ENCODE measurements at regions not wholly inside any gene's neighbourhood (a gene's known extent, or its start where the extent isn't known, plus 50 kb on each side); places are given as distances from the start of the nearest gene placed in this dataset.

DNA sequence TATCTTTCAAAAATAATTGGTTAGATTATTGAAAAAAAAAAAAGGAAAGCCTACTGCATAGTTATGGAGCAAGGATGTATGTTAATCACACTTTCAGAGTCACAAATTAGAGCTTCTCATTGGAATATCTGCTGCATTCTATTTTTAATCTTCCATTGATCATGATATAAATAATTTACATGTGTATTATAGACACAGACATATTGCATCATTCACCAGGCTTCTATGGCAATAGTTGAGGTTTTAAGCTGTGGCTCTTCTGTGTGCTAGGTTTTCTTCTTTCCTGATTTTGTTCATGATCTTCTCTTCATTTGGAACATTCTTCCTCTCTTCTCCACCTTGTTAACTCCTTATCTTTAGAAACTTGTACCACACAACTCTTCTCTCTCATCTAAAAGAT lies 123.2 kb upstream of the HMCN1 start:
- DNase-seq (ENCODE audit: low spot score in 2 of 2, unreplicated experiment in 2 of 2), result no peak
- no peaks in the 10 kb centered on the region for H3K27me3 Mint-ChIP-seq (ENCODE audit: low read depth)
- H3K9me3 Mint-ChIP-seq, result peaks cover 29% of the 10 kb centered on the region
- H3K36me3 Mint-ChIP-seq, result peaks cover 4% of the 10 kb centered on the region
- no peak overlapping the region for H3K27ac Mint-ChIP-seq
- H3K4me3 Mint-ChIP-seq, result no peak overlapping the region
- TF ChIP-seq, protein P1, sequence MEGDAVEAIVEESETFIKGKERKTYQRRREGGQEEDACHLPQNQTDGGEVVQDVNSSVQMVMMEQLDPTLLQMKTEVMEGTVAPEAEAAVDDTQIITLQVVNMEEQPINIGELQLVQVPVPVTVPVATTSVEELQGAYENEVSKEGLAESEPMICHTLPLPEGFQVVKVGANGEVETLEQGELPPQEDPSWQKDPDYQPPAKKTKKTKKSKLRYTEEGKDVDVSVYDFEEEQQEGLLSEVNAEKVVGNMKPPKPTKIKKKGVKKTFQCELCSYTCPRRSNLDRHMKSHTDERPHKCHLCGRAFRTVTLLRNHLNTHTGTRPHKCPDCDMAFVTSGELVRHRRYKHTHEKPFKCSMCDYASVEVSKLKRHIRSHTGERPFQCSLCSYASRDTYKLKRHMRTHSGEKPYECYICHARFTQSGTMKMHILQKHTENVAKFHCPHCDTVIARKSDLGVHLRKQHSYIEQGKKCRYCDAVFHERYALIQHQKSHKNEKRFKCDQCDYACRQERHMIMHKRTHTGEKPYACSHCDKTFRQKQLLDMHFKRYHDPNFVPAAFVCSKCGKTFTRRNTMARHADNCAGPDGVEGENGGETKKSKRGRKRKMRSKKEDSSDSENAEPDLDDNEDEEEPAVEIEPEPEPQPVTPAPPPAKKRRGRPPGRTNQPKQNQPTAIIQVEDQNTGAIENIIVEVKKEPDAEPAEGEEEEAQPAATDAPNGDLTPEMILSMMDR (IDR thresholded peaks at IDR 0.05; ENCODE audit: unreplicated experiment), result no peak
- no peaks in the 10 kb centered on the region for H3K4me1 Mint-ChIP-seq

GRCh38 chr1:185608177-185608576 lies 126.0 kb upstream of the HMCN1 start:
- H3K36me3 Mint-ChIP-seq, result no peaks in the 10 kb centered on the region
- H3K27me3 Mint-ChIP-seq (ENCODE audit: low read depth), result no peaks in the 10 kb centered on the region
- peaks cover 9% of the 10 kb centered on the region for H3K9me3 Mint-ChIP-seq
- H3K4me1 Mint-ChIP-seq, result no peaks in the 10 kb centered on the region
- no peak for DNase-seq (ENCODE audit: low spot score in 2 of 2, unreplicated experiment in 2 of 2)
- no peak overlapping the region for H3K4me3 Mint-ChIP-seq
- no peak overlapping the region for H3K27ac Mint-ChIP-seq
- TF ChIP-seq, protein P1 (IDR thresholded peaks at IDR 0.05; ENCODE audit: unreplicated experiment), result no peak

- TF ChIP-seq, protein P1 (IDR thresholded peaks at IDR 0.05; ENCODE audit: unreplicated experiment), result no peak
- H3K9me3 Mint-ChIP-seq, result no peaks in the 10 kb centered on the region
- H3K4me1 Mint-ChIP-seq, result no peaks in the 10 kb centered on the region
- no peaks in the 10 kb centered on the region for H3K27me3 Mint-ChIP-seq (ENCODE audit: low read depth)
- no peak for DNase-seq (ENCODE audit: low spot score in 2 of 2, unreplicated experiment in 2 of 2)
- no peak overlapping the region for H3K27ac Mint-ChIP-seq
- H3K4me3 Mint-ChIP-seq, result no peak overlapping the region
- H3K36me3 Mint-ChIP-seq, result no peaks in the 10 kb centered on the region
Observed at GRCh38 chr1:185603158-185603557, 131.0 kb upstream of the HMCN1 start.

DNA sequence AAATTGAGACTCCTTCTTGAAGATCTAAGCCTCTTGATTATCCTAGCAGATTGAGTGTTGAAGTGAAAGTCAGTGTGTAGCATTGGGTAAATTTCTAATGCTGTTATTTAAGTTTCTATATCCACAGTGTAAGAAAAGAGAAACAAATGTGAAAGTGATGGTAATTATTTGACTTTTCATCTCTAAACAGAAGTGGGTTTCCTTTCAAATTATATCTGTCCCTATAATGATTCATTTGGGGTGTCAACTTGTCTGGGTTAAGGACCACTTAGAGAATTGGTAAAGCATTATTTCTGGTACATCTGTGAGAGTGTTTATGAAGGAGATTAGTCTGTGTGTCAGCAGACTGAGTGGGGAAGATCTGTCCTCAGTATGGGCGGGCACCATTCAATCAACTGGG lies 133.0 kb upstream of the HMCN1 start:
- no peak for DNase-seq (ENCODE audit: low spot score in 2 of 2, unreplicated experiment in 2 of 2)
- H3K36me3 Mint-ChIP-seq, result no peaks in the 10 kb centered on the region
- no peak overlapping the region for H3K4me3 Mint-ChIP-seq
- TF ChIP-seq, protein P1 (IDR thresholded peaks at IDR 0.05; ENCODE audit: unreplicated experiment), result no peak
- no peaks in the 10 kb centered on the region for H3K9me3 Mint-ChIP-seq
- no peaks in the 10 kb centered on the region for H3K27me3 Mint-ChIP-seq (ENCODE audit: low read depth)
- no peaks in the 10 kb centered on the region for H3K4me1 Mint-ChIP-seq
- H3K27ac Mint-ChIP-seq, result no peak overlapping the region

GRCh38 chr1:185600641-185601040 lies 133.6 kb upstream of the HMCN1 start:
- Mint-ChIP-seq H3K4me1 (peaks cover under 1% of the 10 kb centered on the region), H3K36me3 (no peaks in the 10 kb centered on the region), H3K27ac (no peak overlapping the region), H3K4me3 (no peak overlapping the region), H3K27me3 (ENCODE audit: low read depth) (no peaks in the 10 kb centered on the region), H3K9me3 (no peaks in the 10 kb centered on the region)
- TF ChIP-seq, protein P1 (IDR thresholded peaks at IDR 0.05; ENCODE audit: unreplicated experiment), result no peak
- DNase-seq (ENCODE audit: low spot score in 2 of 2, unreplicated experiment in 2 of 2), result no peak

DNA sequence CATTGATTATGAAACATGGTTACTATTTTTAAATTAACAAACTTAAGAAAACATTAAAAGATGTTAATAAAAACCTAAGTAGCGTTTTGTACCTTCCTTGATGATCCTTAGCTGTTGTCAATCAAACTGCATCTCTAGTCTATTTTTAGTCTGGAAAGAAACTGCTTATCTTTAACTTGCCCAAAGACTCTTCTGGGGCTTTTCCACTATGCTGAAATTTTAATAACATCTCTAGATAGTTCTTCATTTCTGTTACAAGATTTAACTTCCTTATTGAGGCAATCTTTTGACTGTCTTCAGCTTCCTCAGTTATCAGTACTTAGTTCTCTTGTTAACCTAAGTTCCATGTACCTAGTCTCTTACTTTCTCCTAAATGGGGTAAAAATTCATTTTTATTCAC lies 135.9 kb upstream of the HMCN1 start:
- H3K9me3 Mint-ChIP-seq, result no peaks in the 10 kb centered on the region

More for the DNA sequence above, 135.9 kb upstream of the HMCN1 start:
- Mint-ChIP-seq H3K36me3 (no peaks in the 10 kb centered on the region), H3K27ac (no peak overlapping the region), H3K4me1 (peaks cover 16% of the 10 kb centered on the region), H3K4me3 (no peak overlapping the region), H3K27me3 (ENCODE audit: low read depth) (no peaks in the 10 kb centered on the region)
- DNase-seq (ENCODE audit: low spot score in 2 of 2, unreplicated experiment in 2 of 2), result no peak
- TF ChIP-seq, protein P1 (IDR thresholded peaks at IDR 0.05; ENCODE audit: unreplicated experiment), result no peak
